Heart left ventricle (tissue), 16 donors: ENCODE measurements at regions not wholly inside any gene's neighbourhood (a gene's known extent, or its start where the extent isn't known, plus 50 kb on each side); places are given as distances from the start of the nearest gene placed in this dataset.

Experiments used
- ATAC-seq, 4 donors: fragments of 200-7000 bp; cut with Tn5 transposase; one replicate each; pipeline ENCODE4 v1.9.1; 2020 to 2022; ENCODE audit warnings: moderate library complexity in 4 of 4, mild to moderate bottlenecking in 3 of 4, moderate number of reproducible peaks in 1 of 4
- DNase-seq, 5 donors: peaks; one replicate each; pipeline ENCODE4 v3.0.0-alpha.2; 2020
- H3K27ac ChIP-seq, 12 donors: fragments of 200-600 bp; sonication (generic) in 4 of 12; one replicate each; pipeline versions ENCODE4 v1.5.0 to v1.8.0; 2016 to 2022; ENCODE audit warnings: mild to moderate bottlenecking in 2 of 12
- H3K27me3 ChIP-seq, 9 donors: fragments of 200-600 bp; sonication (generic) in 2 of 9; one replicate each; pipeline versions ENCODE4 v1.5.1 to v1.8.0; 2016 to 2022; ENCODE audit warnings: mild to moderate bottlenecking in 3 of 9
- H3K36me3 ChIP-seq, 9 donors: fragments of 200-600 bp; sonication (generic) in 2 of 9; one replicate each; pipeline versions ENCODE4 v1.5.0 to v1.8.0; 2018 to 2022; ENCODE audit warnings: mild to moderate bottlenecking in 2 of 9
- H3K4me1 ChIP-seq, 12 donors: fragments of 200-600 bp; sonication (generic) in 4 of 12; one replicate each; pipeline versions ENCODE4 v1.5.0 to v1.8.0; 2016 to 2022; ENCODE audit warnings: mild to moderate bottlenecking in 3 of 12
- H3K4me3 ChIP-seq, 12 donors: fragments of 200-600 bp; sonication (generic) in 4 of 12; one replicate each; pipeline versions ENCODE4 v1.5.0 to v1.8.0; 2017 to 2022; ENCODE audit warnings: mild to moderate bottlenecking in 9 of 12, moderate library complexity in 4 of 12
- H3K9me3 ChIP-seq, 12 donors: fragments of 200-600 bp; sonication (generic) in 4 of 12; one replicate each; pipeline versions ENCODE4 v1.5.0 to v1.8.0; 2016 to 2022; ENCODE audit warnings: mild to moderate bottlenecking in 1 of 12
- POLR2A ChIP-seq, 2 donors: fragments of 450-650 bp; IDR thresholded peaks; one replicate each; pipeline ENCODE4 v1.6.1; 2017; ENCODE audit warnings: antibody characterized with exemption in 2 of 2, mild to moderate bottlenecking in 2 of 2, moderate library complexity in 2 of 2
- WGBS, 4 donors: extraction: QIAGEN DNeasy Blood & Tissue Kit in 2 of 4; methylation state at CpG; one replicate each; pipeline versions ENCODE4 v1.1.5 to v1.1.7; 2013 to 2018; 5-methylcytosine and 5-hydroxymethylcytosine counted together
- intact Hi-C, 10 donors: fragments of 100-400 bp; cut with DNase I; formaldehyde crosslinking; loops; one replicate each; pipeline versions ENCODE4 v1.11.1 to v1.14.2; 2022
- TF ChIP-seq, protein P1 (sequence below), 12 donors: fragments of 200-600 bp; sonication (generic) in 4 of 12; IDR thresholded peaks; one replicate each; pipeline versions ENCODE4 v1.5.0 to v1.8.0; 2018 to 2022; ENCODE audit warnings: antibody characterized with exemption in 12 of 12, mild to moderate bottlenecking in 5 of 12
- donor health status: ischemic (EF 13 %, LVEDD 7.1; RV severe dilation, severe dysfunction).
- donor health status: healthy with polysubstance abuse.
- donor health status: DM: no; HTN: yes; CAD: no.
- donor health status: DM: no; HTN: no; CAD: no.
- donor health status: ischemic (EF 25% LVEDD 6.9; RV normal size, moderate dysfunction).
- donor health status: ischemic (EF 25% LVEDD 5.7; RV mildly dilated, moderate dysfunction).
- donor health status: healthy.
- donor health status: DM: yes; HTN: yes; CAD: no.
- donor health status: ischemic (EF 35%, LVEDD 5.7; RV mildly dilated, moderate dysfunction).
- donor health status: nonischemic (EF 11% LVEDD 7.7; RV severe dilation, severe dysfunction).
- donor health status: DM: yes; HTN: yes; CAD: no.
- donor health status: PGD.
- donor health status: ischemic (EF 29% LVEDD 5.4; RV normal size, mild dysfunction).
- donor health status: nonischemic (EF 23%, LVEDD 6.1; RV moderate dilation, normal function).

DNA sequence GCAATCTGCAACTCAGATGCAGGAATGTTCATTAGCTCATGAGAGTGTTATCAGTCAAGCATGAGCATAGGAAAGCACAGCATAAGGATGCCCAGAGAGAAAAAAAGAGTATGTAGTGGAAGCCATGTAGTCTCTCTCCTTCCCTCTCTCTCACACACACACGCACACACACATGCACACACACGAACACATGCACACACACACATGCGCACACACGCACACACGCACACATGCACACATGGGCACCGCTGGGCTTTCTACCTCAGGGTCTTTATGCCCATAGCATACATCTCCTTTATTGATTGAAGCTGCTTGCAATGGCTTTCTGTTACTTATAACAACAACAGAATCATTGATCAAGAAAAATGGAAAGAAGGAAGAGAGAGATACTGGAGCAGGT is 240.9 kb downstream of the ETNK1 start:
- H3K4me3 ChIP-seq = no peak overlapping the region
- DNase-seq = no peak
- H3K4me1 ChIP-seq = no peaks in the 10 kb centered on the region
- H3K27me3 ChIP-seq = peaks cover 0 to 3% (median 0%) of the 10 kb centered on the region in 9 donors
- H3K27ac ChIP-seq = no peak overlapping the region
- ATAC-seq = no peak
- intact Hi-C loops = no loop called here
- no peak for TF ChIP-seq POLR2A (IDR thresholded peaks at IDR 0.05)
- TF ChIP-seq, protein P1, sequence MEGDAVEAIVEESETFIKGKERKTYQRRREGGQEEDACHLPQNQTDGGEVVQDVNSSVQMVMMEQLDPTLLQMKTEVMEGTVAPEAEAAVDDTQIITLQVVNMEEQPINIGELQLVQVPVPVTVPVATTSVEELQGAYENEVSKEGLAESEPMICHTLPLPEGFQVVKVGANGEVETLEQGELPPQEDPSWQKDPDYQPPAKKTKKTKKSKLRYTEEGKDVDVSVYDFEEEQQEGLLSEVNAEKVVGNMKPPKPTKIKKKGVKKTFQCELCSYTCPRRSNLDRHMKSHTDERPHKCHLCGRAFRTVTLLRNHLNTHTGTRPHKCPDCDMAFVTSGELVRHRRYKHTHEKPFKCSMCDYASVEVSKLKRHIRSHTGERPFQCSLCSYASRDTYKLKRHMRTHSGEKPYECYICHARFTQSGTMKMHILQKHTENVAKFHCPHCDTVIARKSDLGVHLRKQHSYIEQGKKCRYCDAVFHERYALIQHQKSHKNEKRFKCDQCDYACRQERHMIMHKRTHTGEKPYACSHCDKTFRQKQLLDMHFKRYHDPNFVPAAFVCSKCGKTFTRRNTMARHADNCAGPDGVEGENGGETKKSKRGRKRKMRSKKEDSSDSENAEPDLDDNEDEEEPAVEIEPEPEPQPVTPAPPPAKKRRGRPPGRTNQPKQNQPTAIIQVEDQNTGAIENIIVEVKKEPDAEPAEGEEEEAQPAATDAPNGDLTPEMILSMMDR (IDR thresholded peaks at IDR 0.05) = no peak
- no peaks in the 10 kb centered on the region for H3K9me3 ChIP-seq
- H3K36me3 ChIP-seq = no peaks in the 10 kb centered on the region
- WGBS, 4 donors = 92 to 96% (median 94%) methylated on average over 6 of the region's 6 CpGs

DNA sequence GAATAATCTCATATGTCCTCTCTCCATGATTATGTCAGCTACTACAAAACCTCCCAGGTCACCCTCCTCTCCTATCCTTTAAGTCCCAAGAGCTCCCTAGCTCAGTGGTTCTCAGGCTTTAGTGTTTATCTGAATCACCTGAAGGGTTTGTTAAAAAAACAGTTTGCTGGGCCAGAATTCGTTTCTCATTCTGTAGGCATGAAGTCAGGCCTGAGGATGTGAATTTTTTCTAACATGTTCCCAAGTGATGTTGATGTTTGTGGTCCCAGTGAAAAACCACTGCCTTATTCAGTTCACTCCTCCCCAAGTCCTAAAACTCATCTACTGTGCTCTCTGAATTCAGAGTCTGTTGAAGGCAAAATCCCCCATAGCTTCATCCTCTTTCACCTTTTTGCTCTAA is 241.4 kb downstream of the ETNK1 start:
- TF ChIP-seq POLR2A (IDR thresholded peaks at IDR 0.05) = no peak
- TF ChIP-seq, protein P1 (IDR thresholded peaks at IDR 0.05) = no peak
- H3K9me3 ChIP-seq = no peaks in the 10 kb centered on the region
- H3K27me3 ChIP-seq = peaks cover 0 to 2% (median 0%) of the 10 kb centered on the region in 9 donors
- intact Hi-C loops = no loop called here
- no peaks in the 10 kb centered on the region for H3K36me3 ChIP-seq
- H3K27ac ChIP-seq = no peak overlapping the region
- H3K4me3 ChIP-seq = no peak overlapping the region
- H3K4me1 ChIP-seq = no peaks in the 10 kb centered on the region
- ATAC-seq (no peak), DNase-seq (no peak)
- WGBS, 4 donors = 60 to 67% (median 62%) methylated on average over 1 of the region's 1 CpG

DNA sequence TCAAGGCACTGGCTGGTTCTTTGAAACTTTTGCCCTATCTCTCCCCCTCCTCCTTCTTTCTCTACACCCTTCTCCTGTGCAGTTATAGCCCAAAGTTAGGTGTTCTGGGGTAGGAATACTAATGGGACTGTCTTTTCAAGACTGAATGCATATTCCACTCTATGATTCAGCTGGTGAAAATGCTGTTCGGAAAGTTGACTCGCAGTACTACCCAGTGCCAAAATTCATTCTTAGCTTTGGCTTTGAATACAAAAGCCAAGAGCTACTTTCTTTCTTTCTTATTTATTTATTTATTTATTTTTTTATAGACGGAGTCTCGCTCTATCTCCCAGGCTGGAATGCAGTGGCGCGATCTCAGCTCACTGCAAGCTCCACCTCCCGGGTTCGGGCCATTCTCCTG is 249.2 kb downstream of the ETNK1 start:
- Histone ChIP-seq H3K27ac (no peak overlapping the region), H3K36me3 (no peaks in the 10 kb centered on the region)
- intact Hi-C loops = no loop called here

DNA sequence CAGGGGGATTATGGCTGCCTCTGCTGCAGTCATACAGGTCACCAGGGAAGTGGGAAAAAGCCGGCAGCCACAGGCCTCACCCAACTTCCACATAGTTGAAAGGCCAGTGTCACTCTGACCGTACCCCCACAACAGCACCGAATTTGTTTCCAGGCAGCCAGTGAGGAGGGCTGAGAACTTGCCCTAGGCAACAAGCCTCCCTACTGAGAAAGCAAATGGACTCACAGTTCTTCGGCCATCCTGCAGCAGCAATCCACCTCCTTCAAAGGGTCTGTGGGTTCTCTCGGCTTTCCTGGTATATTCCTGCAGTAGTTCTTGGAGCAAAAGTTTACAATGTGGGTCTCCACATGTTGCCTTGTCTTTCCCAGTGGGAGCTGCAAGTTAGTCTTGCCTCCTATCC is 251.3 kb downstream of the ETNK1 start:
- Histone ChIP-seq H3K27me3 (no peaks in the 10 kb centered on the region), H3K27ac (no peak overlapping the region), H3K9me3 (no peaks in the 10 kb centered on the region), H3K36me3 (no peaks in the 10 kb centered on the region), H3K4me3 (no peak overlapping the region), H3K4me1 (no peaks in the 10 kb centered on the region)
- WGBS, 4 donors = 83 to 96% (median 85%) methylated on average over 3 to 5 of the region's 5 CpGs
- DNase-seq = no peak
- intact Hi-C loops = no loop called here
- no peak for TF ChIP-seq POLR2A (IDR thresholded peaks at IDR 0.05)
- TF ChIP-seq, protein P1 (IDR thresholded peaks at IDR 0.05) = no peak
- ATAC-seq = no peak

More for the DNA sequence above, 249.2 kb downstream of the ETNK1 start:
- no peaks in the 10 kb centered on the region for H3K4me1 ChIP-seq
- H3K27me3 ChIP-seq = no peaks in the 10 kb centered on the region
- no peaks in the 10 kb centered on the region for H3K9me3 ChIP-seq
- WGBS, 4 donors = 86 to 90% (median 88%) methylated on average over 8 of the region's 8 CpGs
- no peak for ATAC-seq
- no peak for TF ChIP-seq POLR2A (IDR thresholded peaks at IDR 0.05)
- TF ChIP-seq, protein P1 (IDR thresholded peaks at IDR 0.05) = no peak
- no peak for DNase-seq
- no peak overlapping the region for H3K4me3 ChIP-seq
